Lower leg skin (tissue), 3 donors: ENCODE measurements at regions not wholly inside any gene's neighbourhood (a gene's known extent, or its start where the extent isn't known, plus 50 kb on each side); places are given as distances from the start of the nearest gene placed in this dataset.

ENCODE experiments used
- POLR2A ChIP-seq, 2 donors: fragments of 450-650 bp; IDR thresholded peaks; one replicate each; pipeline ENCODE4 v1.6.1; 2016 to 2017; ENCODE audit warnings: antibody characterized with exemption in 2 of 2, mild to moderate bottlenecking in 1 of 2, moderate library complexity in 1 of 2
- TF ChIP-seq, protein P1 (sequence below), 3 donors: fragments of 450-650 bp; IDR thresholded peaks; one replicate each; pipeline ENCODE4 v1.5.1; 2016; ENCODE audit warnings: antibody characterized with exemption in 3 of 3, mild to moderate bottlenecking in 3 of 3, moderate library complexity in 2 of 3

GRCh38 chr10:8665322-8665721 lies 610.8 kb downstream of the GATA3 start:
- TF ChIP-seq POLR2A (IDR thresholded peaks at IDR 0.05) = no peak
- TF ChIP-seq, protein P1, sequence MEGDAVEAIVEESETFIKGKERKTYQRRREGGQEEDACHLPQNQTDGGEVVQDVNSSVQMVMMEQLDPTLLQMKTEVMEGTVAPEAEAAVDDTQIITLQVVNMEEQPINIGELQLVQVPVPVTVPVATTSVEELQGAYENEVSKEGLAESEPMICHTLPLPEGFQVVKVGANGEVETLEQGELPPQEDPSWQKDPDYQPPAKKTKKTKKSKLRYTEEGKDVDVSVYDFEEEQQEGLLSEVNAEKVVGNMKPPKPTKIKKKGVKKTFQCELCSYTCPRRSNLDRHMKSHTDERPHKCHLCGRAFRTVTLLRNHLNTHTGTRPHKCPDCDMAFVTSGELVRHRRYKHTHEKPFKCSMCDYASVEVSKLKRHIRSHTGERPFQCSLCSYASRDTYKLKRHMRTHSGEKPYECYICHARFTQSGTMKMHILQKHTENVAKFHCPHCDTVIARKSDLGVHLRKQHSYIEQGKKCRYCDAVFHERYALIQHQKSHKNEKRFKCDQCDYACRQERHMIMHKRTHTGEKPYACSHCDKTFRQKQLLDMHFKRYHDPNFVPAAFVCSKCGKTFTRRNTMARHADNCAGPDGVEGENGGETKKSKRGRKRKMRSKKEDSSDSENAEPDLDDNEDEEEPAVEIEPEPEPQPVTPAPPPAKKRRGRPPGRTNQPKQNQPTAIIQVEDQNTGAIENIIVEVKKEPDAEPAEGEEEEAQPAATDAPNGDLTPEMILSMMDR (IDR thresholded peaks at IDR 0.05) = no peak
